ENCODE measurements at regions not wholly inside any gene's neighbourhood (a gene's known extent, or its start where the extent isn't known, plus 50 kb on each side); places are given as distances from the start of the nearest gene placed in this dataset.

GRCh38 chr3:161444694-161445077 is 51.9 kb upstream of the OTOL1 start:
- H3K9me3 ChIP-seq (ENCODE audit: low read depth): no peaks in the 10 kb centered on the region
- no peak for TF ChIP-seq CTCF (IDR thresholded peaks at IDR 0.05; ENCODE audit: low read depth, low read length)
- DNase-seq (ENCODE audit: low read depth in 1 of 2, low spot score in 1 of 2): no peak

GRCh38 chr3:161443921-161444693 is 52.5 kb upstream of the OTOL1 start:
- Histone ChIP-seq H3K27me3 (no peaks in the 10 kb centered on the region), H3K4me3 (no peak overlapping the region), H3K4me1 (ENCODE audit: low read depth) (no peaks in the 10 kb centered on the region), H3K27ac (no peak overlapping the region), H3K9me3 (ENCODE audit: low read depth) (no peaks in the 10 kb centered on the region), H3K36me3 (no peaks in the 10 kb centered on the region)
- DNase-seq (ENCODE audit: low read depth in 1 of 2, low spot score in 1 of 2): no peak
- no peak for TF ChIP-seq CTCF (IDR thresholded peaks at IDR 0.05; ENCODE audit: low read depth, low read length)

More at GRCh38 chr3:161444694-161445077, 51.9 kb upstream of the OTOL1 start:
- H3K4me1 ChIP-seq (ENCODE audit: low read depth): no peaks in the 10 kb centered on the region
- H3K36me3 ChIP-seq: no peaks in the 10 kb centered on the region
- no peak overlapping the region for H3K4me3 ChIP-seq
- no peaks in the 10 kb centered on the region for H3K27me3 ChIP-seq
- no peak overlapping the region for H3K27ac ChIP-seq

DNA sequence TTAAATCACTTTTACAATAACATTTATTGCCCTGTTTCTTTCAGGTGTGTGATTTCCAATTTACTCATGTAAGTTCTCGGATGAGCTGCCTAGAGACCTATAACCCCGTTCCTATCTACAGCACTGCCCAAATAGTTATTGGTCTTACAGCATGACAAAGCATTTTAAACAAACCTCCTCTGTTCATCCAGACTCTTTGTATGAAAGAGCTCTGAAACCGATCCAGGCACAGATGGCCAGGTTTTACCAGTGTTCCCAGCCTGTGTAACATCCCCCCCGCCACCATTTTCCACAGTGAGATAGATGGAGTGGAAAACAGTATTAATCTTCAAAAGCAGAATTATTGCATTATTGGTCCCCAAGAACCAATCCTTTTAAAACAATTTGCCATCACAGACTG is 59.0 kb upstream of the SPTSSB start:
- no peak for TF ChIP-seq CTCF (IDR thresholded peaks at IDR 0.05; ENCODE audit: low read depth, low read length)
- no peak overlapping the region for H3K27ac ChIP-seq
- no peak overlapping the region for H3K4me3 ChIP-seq

GRCh38 chr3:161427347-161427746 is 56.0 kb upstream of the SPTSSB start:
- no peaks in the 10 kb centered on the region for H3K9me3 ChIP-seq (ENCODE audit: low read depth)
- H3K4me3 ChIP-seq: no peak overlapping the region
- peaks cover 2% of the 10 kb centered on the region for H3K4me1 ChIP-seq (ENCODE audit: low read depth)
- no peak for DNase-seq (ENCODE audit: low read depth in 1 of 2, low spot score in 1 of 2)
- no peak for TF ChIP-seq CTCF (IDR thresholded peaks at IDR 0.05; ENCODE audit: low read depth, low read length)
- H3K27ac ChIP-seq: no peak overlapping the region
- H3K36me3 ChIP-seq: no peaks in the 10 kb centered on the region
- no peaks in the 10 kb centered on the region for H3K27me3 ChIP-seq

More for the DNA sequence above, 59.0 kb upstream of the SPTSSB start:
- no peaks in the 10 kb centered on the region for H3K36me3 ChIP-seq
- no peak for DNase-seq (ENCODE audit: low read depth in 1 of 2, low spot score in 1 of 2)
- no peaks in the 10 kb centered on the region for H3K4me1 ChIP-seq (ENCODE audit: low read depth)
- H3K9me3 ChIP-seq (ENCODE audit: low read depth): no peaks in the 10 kb centered on the region
- no peaks in the 10 kb centered on the region for H3K27me3 ChIP-seq

DNA sequence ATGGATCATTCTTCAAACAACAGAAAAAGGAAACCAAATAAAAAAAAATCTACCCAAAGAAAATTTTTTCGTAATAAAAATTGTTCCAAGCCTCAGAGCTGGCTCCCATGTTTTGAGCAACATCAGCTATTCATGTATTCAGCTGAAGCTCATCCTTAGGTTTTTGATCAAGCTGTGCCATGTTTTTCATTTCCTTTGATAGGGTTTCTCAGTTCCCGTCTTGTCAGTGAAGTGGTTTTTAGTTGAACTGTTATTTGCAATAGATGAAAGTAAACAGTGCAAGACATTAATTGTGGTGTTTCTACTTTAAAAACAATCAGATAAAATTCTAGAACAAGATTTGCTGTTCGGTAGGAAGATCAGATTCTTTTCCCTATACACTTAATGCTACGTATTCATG is 55.4 kb upstream of the SPTSSB start:
- no peak overlapping the region for H3K27ac ChIP-seq
- H3K4me1 ChIP-seq (ENCODE audit: low read depth): peaks cover 8% of the 10 kb centered on the region
- TF ChIP-seq CTCF (IDR thresholded peaks at IDR 0.05; ENCODE audit: low read depth, low read length): no peak
- H3K4me3 ChIP-seq: no peak overlapping the region
- DNase-seq (ENCODE audit: low read depth in 1 of 2, low spot score in 1 of 2): no peak
- no peaks in the 10 kb centered on the region for H3K36me3 ChIP-seq
- no peaks in the 10 kb centered on the region for H3K9me3 ChIP-seq (ENCODE audit: low read depth)
- H3K27me3 ChIP-seq: no peaks in the 10 kb centered on the region

All from cardiac muscle cell (in vitro differentiated cells and primary cell).